ENCODE measurements at regions not wholly inside any gene's neighbourhood (a gene's known extent, or its start where the extent isn't known, plus 50 kb on each side); places are given as distances from the start of the nearest gene placed in this dataset.

GRCh38 chr5:38164776-38165399 lies 93.5 kb upstream of the EGFLAM start:
- no peaks in the 10 kb centered on the region for H4K20me1 ChIP-seq (ENCODE audit: insufficient read depth, low read length)
- H3K36me3 ChIP-seq (replicated peaks; ENCODE audit: low read depth, low read length) = no peaks in the 10 kb centered on the region
- no peaks in the 10 kb centered on the region for H3K9me3 ChIP-seq (ENCODE audit: insufficient read depth, low read length)
- H3K4me3 ChIP-seq (ENCODE audit: low read length) = no peak overlapping the region
- H3K4me1 ChIP-seq (ENCODE audit: low read length) = no peaks in the 10 kb centered on the region
- H3K4me2 ChIP-seq (ENCODE audit: low read length) = no peak overlapping the region
- no peak overlapping the region for H2AFZ ChIP-seq (ENCODE audit: low read depth, low read length)
- no peak overlapping the region for H3K27ac ChIP-seq (ENCODE audit: low read length)
- TF ChIP-seq CTCF (IDR thresholded peaks at IDR 0.05; ENCODE audit: low read depth, low read length) (no peak), EZH2phosphoT487 (IDR thresholded peaks at IDR 0.05; ENCODE audit: low read depth) (no peak)
- no peak overlapping the region for H3K9ac ChIP-seq (ENCODE audit: low read length)
- H3K79me2 ChIP-seq (ENCODE audit: low read length) = no peaks in the 10 kb centered on the region
- H3K27me3 ChIP-seq (ENCODE audit: low read depth, low read length) = 0 out of 2 replicates have a peak, but pooled peaks cover under 1% of the 10 kb centered on the region

GRCh38 chr5:38163636-38164237 lies 94.6 kb upstream of the EGFLAM start:
- Histone ChIP-seq H3K9me3 (ENCODE audit: insufficient read depth, low read length) (no peaks in the 10 kb centered on the region), H3K4me1 (ENCODE audit: low read length) (no peaks in the 10 kb centered on the region), H3K4me2 (ENCODE audit: low read length) (no peak overlapping the region), H3K79me2 (ENCODE audit: low read length) (no peaks in the 10 kb centered on the region), H3K9ac (ENCODE audit: low read length) (no peak overlapping the region), H3K27ac (ENCODE audit: low read length) (no peak overlapping the region), H2AFZ (ENCODE audit: low read depth, low read length) (no peak overlapping the region), H3K36me3 (replicated peaks; ENCODE audit: low read depth, low read length) (no peaks in the 10 kb centered on the region), H4K20me1 (ENCODE audit: insufficient read depth, low read length) (no peaks in the 10 kb centered on the region), H3K4me3 (ENCODE audit: low read length) (no peak overlapping the region), H3K27me3 (ENCODE audit: low read depth, low read length) (peaks cover 12% of the 10 kb centered on the region; the same call in 1 of the 2 replicates)
- TF ChIP-seq EZH2phosphoT487 (IDR thresholded peaks at IDR 0.05; ENCODE audit: low read depth) = no peak
- TF ChIP-seq CTCF (IDR thresholded peaks at IDR 0.05; ENCODE audit: low read depth, low read length) = no peak

- no peak overlapping the region for H3K9ac ChIP-seq (ENCODE audit: low read length)
Observed at GRCh38 chr5:38162625-38163024, 95.7 kb upstream of the EGFLAM start.

More at GRCh38 chr5:38162625-38163024, 95.7 kb upstream of the EGFLAM start:
- Histone ChIP-seq H3K36me3 (replicated peaks; ENCODE audit: low read depth, low read length) (no peaks in the 10 kb centered on the region), H3K27ac (ENCODE audit: low read length) (no peak overlapping the region), H3K4me3 (ENCODE audit: low read length) (no peak overlapping the region), H3K4me2 (ENCODE audit: low read length) (no peak overlapping the region), H2AFZ (ENCODE audit: low read depth, low read length) (no peak overlapping the region), H3K4me1 (ENCODE audit: low read length) (no peaks in the 10 kb centered on the region), H3K9me3 (ENCODE audit: insufficient read depth, low read length) (no peaks in the 10 kb centered on the region), H3K27me3 (ENCODE audit: low read depth, low read length) (peaks cover 19% of the 10 kb centered on the region; the same call in 1 of the 2 replicates), H4K20me1 (ENCODE audit: insufficient read depth, low read length) (no peaks in the 10 kb centered on the region), H3K79me2 (ENCODE audit: low read length) (no peaks in the 10 kb centered on the region)
- TF ChIP-seq EZH2phosphoT487 (IDR thresholded peaks at IDR 0.05; ENCODE audit: low read depth) (no peak), CTCF (IDR thresholded peaks at IDR 0.05; ENCODE audit: low read depth, low read length) (no peak)

All from OCI-LY3 (cell line).